T-cell (primary cell): ENCODE measurements at regions not wholly inside any gene's neighbourhood (a gene's known extent, or its start where the extent isn't known, plus 50 kb on each side); places are given as distances from the start of the nearest gene placed in this dataset.

Source experiments
- ATAC-seq, 4 experiments: fragments of 200-7000 bp in 3 of 4; fragments of 150-1000 bp in 1 of 4; cut with Tn5 transposase; replicated peaks in 1 of 4; 1 replicate in 3 of 4; 2 replicates in 1 of 4; pipeline ENCODE4 v1.10.0; 2021; ENCODE audit warnings: moderate library complexity in 3 of 4, mild to moderate bottlenecking in 2 of 4, moderate number of reproducible peaks in 1 of 4
- CTCF ChIA-PET, 2 donors: fragments of 300-600 bp; sonication (Branson Sonifier 250); formaldehyde crosslinking; loops; one replicate each; lab custom pipeline; 2022; ENCODE audit warnings: antibody characterized with exemption in 2 of 2; lab: Charles Lee
- POLR2A ChIA-PET, 2 donors: fragments of 300-600 bp; sonication (Branson Sonifier 250); formaldehyde crosslinking; loops; one replicate each; lab custom pipeline; 2022; ENCODE audit warnings: antibody characterized with exemption in 2 of 2; lab: Charles Lee
- DNase-seq, 35 experiments: peaks; one replicate each; pipeline versions ENCODE4 v3.0.0 to v3.0.0-alpha.2; 2013 to 2023
- H3K27ac ChIP-seq: one replicate; pipeline ENCODE4 v1.5.1; 2013; ENCODE audit warnings: low read length
- H3K27me3 ChIP-seq, 2 experiments: replicated peaks in 1 of 2; 1 replicate in 1 of 2; 2 replicates in 1 of 2; pipeline versions ENCODE4 v1.6.1 to v1.7.0; 2013; ENCODE audit warnings: low read length in 1 of 2, mixed read lengths in 1 of 2; ENCODE audit not compliant: control insufficient read depth in 2 of 2, insufficient read depth in 2 of 2; ENCODE audit errors: extremely low read depth in 1 of 2
- H3K36me3 ChIP-seq, 2 donors: 1 replicate in 1 of 2; 2 replicates in 1 of 2; pipeline versions ENCODE4 v1.6.1 to v1.7.0; 2013; ENCODE audit warnings: low read length in 1 of 2; ENCODE audit not compliant: control insufficient read depth in 2 of 2, insufficient read depth in 1 of 2; ENCODE audit errors: extremely low read depth in 1 of 2
- H3K4me1 ChIP-seq, 2 experiments: 1 replicate in 1 of 2; 2 replicates in 1 of 2; pipeline versions ENCODE4 v1.6.1 to v1.7.0; 2013; ENCODE audit warnings: low read length in 2 of 2, mixed read lengths in 1 of 2; ENCODE audit not compliant: insufficient read depth in 2 of 2, control insufficient read depth in 1 of 2; ENCODE audit errors: extremely low read depth in 1 of 2
- H3K4me3 ChIP-seq, 2 donors: 1 replicate in 1 of 2; 2 replicates in 1 of 2; pipeline versions ENCODE4 v1.5.1 to v1.7.0; 2013; ENCODE audit warnings: mild to moderate bottlenecking in 2 of 2, low read length in 1 of 2, moderate library complexity in 1 of 2; ENCODE audit not compliant: control insufficient read depth in 1 of 2; ENCODE audit errors: extremely low read depth in 1 of 2
- H3K9me3 ChIP-seq: 2 replicates; pipeline ENCODE4 v1.7.0; 2013
- H3K27ac Mint-ChIP-seq, 2 donors: one replicate each; pipeline ENCODE4 v1.8.0; 2020 to 2021; ENCODE audit warnings: mild to moderate bottlenecking in 2 of 2, mixed read lengths in 2 of 2
- H3K27me3 Mint-ChIP-seq, 2 donors: one replicate each; pipeline ENCODE4 v1.8.0; 2021 to 2022; ENCODE audit warnings: mixed read lengths in 2 of 2
- H3K36me3 Mint-ChIP-seq: one replicate; pipeline ENCODE4 v1.8.0; 2021; ENCODE audit warnings: mixed read lengths
- H3K4me1 Mint-ChIP-seq, 3 donors: one replicate each; pipeline ENCODE4 v1.8.0; 2020 to 2022; ENCODE audit warnings: mixed read lengths in 3 of 3, mild to moderate bottlenecking in 1 of 3
- H3K4me3 Mint-ChIP-seq, 3 donors: one replicate each; pipeline ENCODE4 v1.8.0; 2020 to 2022; ENCODE audit warnings: mild to moderate bottlenecking in 3 of 3, mixed read lengths in 3 of 3, moderate library complexity in 3 of 3
- H3K9me3 Mint-ChIP-seq, 3 donors: one replicate each; pipeline ENCODE4 v1.8.0; 2020 to 2022; ENCODE audit warnings: mixed read lengths in 3 of 3
- WGBS: methylation state at CpG from one replicate; pipeline ENCODE4 v1.1.5; 2013; ENCODE audit warnings: missing lambda C conversion rate; ENCODE audit not compliant: insufficient coverage; 5-methylcytosine and 5-hydroxymethylcytosine counted together

- ChIA-PET CTCF (no interaction called here), POLR2A (no interaction called here)
- Histone ChIP-seq H3K27ac (no peak overlapping the region), H3K4me1 (no peaks in the 10 kb centered on the region), H3K27me3 (no peaks in the 10 kb centered on the region), H3K9me3 (no peaks in the 10 kb centered on the region), H3K4me3 (no peak overlapping the region), H3K36me3 (no peaks in the 10 kb centered on the region)
- 40% methylated on average over 1 of the region's 4 CpGs for WGBS
- Mint-ChIP-seq H3K9me3 (peaks cover 0 to 3% (median 0%) of the 10 kb centered on the region in 3 donors), H3K27ac (no peak overlapping the region), H3K4me3 (no peak overlapping the region), H3K27me3 (no peaks in the 10 kb centered on the region), H3K4me1 (no peaks in the 10 kb centered on the region), H3K36me3 (no peaks in the 10 kb centered on the region)
- DNase-seq (no peak), ATAC-seq (no peak)
Measured at GRCh38 chr2:67499989-67500388, 102.9 kb downstream of the ETAA1 start.

GRCh38 chr2:67500541-67500940 lies 103.4 kb downstream of the ETAA1 start:
- Mint-ChIP-seq H3K4me3 (no peak overlapping the region), H3K4me1 (no peaks in the 10 kb centered on the region), H3K27ac (no peak overlapping the region), H3K9me3 (peaks cover 0 to 3% (median 0%) of the 10 kb centered on the region in 3 donors), H3K27me3 (no peaks in the 10 kb centered on the region), H3K36me3 (no peaks in the 10 kb centered on the region)
- Histone ChIP-seq H3K27me3 (no peaks in the 10 kb centered on the region), H3K36me3 (no peaks in the 10 kb centered on the region), H3K9me3 (no peaks in the 10 kb centered on the region), H3K27ac (no peak overlapping the region), H3K4me3 (no peak overlapping the region), H3K4me1 (no peaks in the 10 kb centered on the region)
- CTCF ChIA-PET: no interaction called here
- ATAC-seq (no peak), DNase-seq (no peak)
- 47% methylated on average over 2 of the region's 6 CpGs for WGBS
- POLR2A ChIA-PET: no interaction called here

- Histone ChIP-seq H3K27me3 (no peaks in the 10 kb centered on the region), H3K9me3 (no peaks in the 10 kb centered on the region), H3K36me3 (no peaks in the 10 kb centered on the region), H3K27ac (no peak overlapping the region), H3K4me1 (no peaks in the 10 kb centered on the region), H3K4me3 (no peak overlapping the region)
- Mint-ChIP-seq H3K9me3 (peaks cover 0 to 8% (median 5%) of the 10 kb centered on the region in 3 donors), H3K4me1 (no peaks in the 10 kb centered on the region), H3K36me3 (no peaks in the 10 kb centered on the region), H3K27ac (no peak overlapping the region), H3K4me3 (no peak overlapping the region), H3K27me3 (peaks cover 0 to 3% of the 10 kb centered on the region in 2 donors)
- ChIA-PET POLR2A (no interaction called here), CTCF (no interaction called here)
- ATAC-seq (no peak), DNase-seq (no peak)
- WGBS: 90% methylated on average over 2 of the region's 6 CpGs
Measured at GRCh38 chr2:67502346-67503065, 105.4 kb downstream of the ETAA1 start.

- peaks cover 0 to 3% of the 10 kb centered on the region in 2 donors for H3K27me3 Mint-ChIP-seq
- ChIA-PET POLR2A (no interaction called here), CTCF (no interaction called here)
- no peak overlapping the region for H3K27ac ChIP-seq
- no peak overlapping the region for H3K4me3 Mint-ChIP-seq
- H3K36me3 ChIP-seq: no peaks in the 10 kb centered on the region
- no peaks in the 10 kb centered on the region for H3K9me3 ChIP-seq
- WGBS: 88% methylated on average over 2 of the region's 4 CpGs
- no peak overlapping the region for H3K4me3 ChIP-seq
- no peaks in the 10 kb centered on the region for H3K4me1 Mint-ChIP-seq
- no peak for ATAC-seq
- no peaks in the 10 kb centered on the region for H3K4me1 ChIP-seq
- DNase-seq: no peak
- no peaks in the 10 kb centered on the region for H3K36me3 Mint-ChIP-seq
- no peak overlapping the region for H3K27ac Mint-ChIP-seq
- no peaks in the 10 kb centered on the region for H3K27me3 ChIP-seq
- peaks cover 0 to 8% (median 5%) of the 10 kb centered on the region in 3 donors for H3K9me3 Mint-ChIP-seq
Measured at GRCh38 chr2:67503066-67503795, 106.1 kb downstream of the ETAA1 start.

GRCh38 chr2:67510745-67511144 lies 113.6 kb downstream of the ETAA1 start:
- DNase-seq (no peak), ATAC-seq (no peak)
- Mint-ChIP-seq H3K36me3 (no peaks in the 10 kb centered on the region), H3K4me3 (no peak overlapping the region), H3K9me3 (peaks cover 0 to 13% (median 3%) of the 10 kb centered on the region in 3 donors), H3K27me3 (peaks cover 0 to 13% of the 10 kb centered on the region in 2 donors), H3K4me1 (no peaks in the 10 kb centered on the region), H3K27ac (no peak overlapping the region)
- CTCF ChIA-PET: no interaction called here
- Histone ChIP-seq H3K36me3 (no peaks in the 10 kb centered on the region), H3K27me3 (no peaks in the 10 kb centered on the region), H3K4me3 (no peak overlapping the region), H3K4me1 (no peaks in the 10 kb centered on the region), H3K9me3 (no peaks in the 10 kb centered on the region), H3K27ac (no peak overlapping the region)
- WGBS: no CpG with 5 or more reads among the region's 3 CpGs
- POLR2A ChIA-PET: no interaction called here

GRCh38 chr2:67514515-67514914 lies 117.4 kb downstream of the ETAA1 start:
- DNase-seq: no peak
- H3K4me3 ChIP-seq: no peak overlapping the region
- no peak for ATAC-seq
- Mint-ChIP-seq H3K27me3 (peaks cover 0 to 10% of the 10 kb centered on the region in 2 donors), H3K9me3 (peaks cover 0 to 7% (median 3%) of the 10 kb centered on the region in 3 donors), H3K4me1 (no peaks in the 10 kb centered on the region), H3K4me3 (no peak overlapping the region), H3K27ac (no peak overlapping the region), H3K36me3 (no peaks in the 10 kb centered on the region)
- H3K27me3 ChIP-seq: no peaks in the 10 kb centered on the region
- no peaks in the 10 kb centered on the region for H3K9me3 ChIP-seq
- no peaks in the 10 kb centered on the region for H3K36me3 ChIP-seq
- CTCF ChIA-PET: no interaction called here
- POLR2A ChIA-PET: no interaction called here
- H3K27ac ChIP-seq: no peak overlapping the region
- no peaks in the 10 kb centered on the region for H3K4me1 ChIP-seq
